ENCODE measurements at regions not wholly inside any gene's neighbourhood (a gene's known extent, or its start where the extent isn't known, plus 50 kb on each side); places are given as distances from the start of the nearest gene placed in this dataset.

- DNase-seq (ENCODE audit: low read depth, low spot score), result no peak
Observed at GRCh38 chr18:47480166-47480565, 228.7 kb upstream of the SKOR2 start.

- no peak for DNase-seq (ENCODE audit: low read depth, low spot score)
Observed at GRCh38 chr18:47471784-47472183, 220.3 kb upstream of the SKOR2 start.

- DNase-seq (ENCODE audit: low read depth, low spot score), result no peak
Observed at GRCh38 chr18:47470941-47471340, 219.5 kb upstream of the SKOR2 start.

GRCh38 chr18:47469576-47469975 is 218.1 kb upstream of the SKOR2 start:
- DNase-seq (ENCODE audit: low read depth, low spot score), result no peak

GRCh38 chr18:47461977-47462376 is 210.5 kb upstream of the SKOR2 start:
- no peak for DNase-seq (ENCODE audit: low read depth, low spot score)

GRCh38 chr18:47461406-47461948 is 210.0 kb upstream of the SKOR2 start:
- no peak for DNase-seq (ENCODE audit: low read depth, low spot score)

- no peak for DNase-seq (ENCODE audit: low read depth, low spot score)
Observed at GRCh38 chr18:47458483-47458882, 207.0 kb upstream of the SKOR2 start.

- no peak for DNase-seq (ENCODE audit: low read depth, low spot score)
Observed at GRCh38 chr18:47457614-47458013, 206.2 kb upstream of the SKOR2 start.

- DNase-seq (ENCODE audit: low read depth, low spot score), result no peak
Observed at GRCh38 chr18:47453038-47453437, 201.6 kb upstream of the SKOR2 start.

- no peak for DNase-seq (ENCODE audit: low read depth, low spot score)
Observed at GRCh38 chr18:47448956-47449355, 197.5 kb upstream of the SKOR2 start.

GRCh38 chr18:47441914-47442313 is 190.5 kb upstream of the SKOR2 start:
- DNase-seq (ENCODE audit: low read depth, low spot score), result no peak

GRCh38 chr18:47438001-47438400 is 186.5 kb upstream of the SKOR2 start:
- DNase-seq (ENCODE audit: low read depth, low spot score), result no peak

- DNase-seq (ENCODE audit: low read depth, low spot score), result no peak
Observed at GRCh38 chr18:47436871-47437270, 185.4 kb upstream of the SKOR2 start.

GRCh38 chr18:47434214-47434746 is 182.8 kb upstream of the SKOR2 start:
- DNase-seq (ENCODE audit: low read depth, low spot score), result no peak

- no peak for DNase-seq (ENCODE audit: low read depth, low spot score)
Observed at GRCh38 chr18:47427923-47428637, 176.6 kb upstream of the SKOR2 start.

- DNase-seq (ENCODE audit: low read depth, low spot score), result no peak
Observed at GRCh38 chr18:47427072-47427471, 175.6 kb upstream of the SKOR2 start.

GRCh38 chr18:47425365-47425764 is 173.9 kb upstream of the SKOR2 start:
- no peak for DNase-seq (ENCODE audit: low read depth, low spot score)

- no peak for DNase-seq (ENCODE audit: low read depth, low spot score)
Observed at GRCh38 chr18:47422524-47422923, 171.1 kb upstream of the SKOR2 start.

- DNase-seq (ENCODE audit: low read depth, low spot score), result no peak
Observed at GRCh38 chr18:47420130-47420529, 168.7 kb upstream of the SKOR2 start.

GRCh38 chr18:47418746-47419145 is 167.3 kb upstream of the SKOR2 start:
- no peak for DNase-seq (ENCODE audit: low read depth, low spot score)

- DNase-seq (ENCODE audit: low read depth, low spot score), result no peak
Observed at GRCh38 chr18:47417807-47418206, 166.3 kb upstream of the SKOR2 start.

GRCh38 chr18:47415881-47416280 is 164.4 kb upstream of the SKOR2 start:
- no peak for DNase-seq (ENCODE audit: low read depth, low spot score)

GRCh38 chr18:47413327-47413726 is 161.9 kb upstream of the SKOR2 start:
- no peak for DNase-seq (ENCODE audit: low read depth, low spot score)

Data from activated naive CD8-positive, alpha-beta T cell treated with anti-CD3 and anti-CD28 coated beads, Interleukin-2, amount 50 U/mL, for 16 hours (primary cell).